Body of pancreas (tissue), 4 donors: ENCODE measurements at regions not wholly inside any gene's neighbourhood (a gene's known extent, or its start where the extent isn't known, plus 50 kb on each side); places are given as distances from the start of the nearest gene placed in this dataset.
A peak's percentile ranks its signal among the peaks of the same experiment; 100 is the strongest.

ENCODE experiments used
- ATAC-seq: fragments of 150-250 bp; one replicate; pipeline ENCODE4 v1.9.1; 2016
- DNase-seq, 4 donors: peaks; one replicate each; pipeline ENCODE4 v3.0.0-alpha.2; 2019
- H3K27ac ChIP-seq, 4 donors: fragments of 200-600 bp; sonication (generic); 1 replicate in 3 of 4; 2 replicates in 1 of 4; pipeline versions ENCODE4 v1.5.1 to v1.6.1; 2016 to 2019; ENCODE audit warnings: mild to moderate bottlenecking in 1 of 4, mixed read lengths in 1 of 4, moderate library complexity in 1 of 4
- H3K27me3 ChIP-seq, 2 donors: fragments of 200-600 bp; sonication (generic); one replicate each; pipeline ENCODE4 v1.6.0; 2016; ENCODE audit warnings: mild to moderate bottlenecking in 1 of 2
- H3K36me3 ChIP-seq, 2 donors: fragments of 200-600 bp; sonication (generic); replicated peaks in 1 of 2; 2 replicates each; pipeline ENCODE4 v1.5.1; 2016; ENCODE audit warnings: low read depth in 2 of 2; ENCODE audit not compliant: insufficient read depth in 1 of 2
- H3K4me1 ChIP-seq: fragments of 200-600 bp; sonication (generic); one replicate; pipeline ENCODE4 v1.6.0; 2016
- H3K4me3 ChIP-seq, 2 donors: fragments of 200-600 bp; sonication (generic); 1 replicate in 1 of 2; 2 replicates in 1 of 2; pipeline ENCODE4 v1.5.1; 2016 to 2019
- H3K9me3 ChIP-seq, 3 donors: fragments of 200-600 bp; sonication (generic); 1 replicate in 2 of 3; 2 replicates in 1 of 3; pipeline ENCODE4 v1.5.1; 2016
- POLR2A ChIP-seq, 3 donors: fragments of 450-650 bp; IDR thresholded peaks; one replicate each; pipeline ENCODE4 v1.6.1; 2016; ENCODE audit warnings: antibody characterized with exemption in 3 of 3, mild to moderate bottlenecking in 2 of 3
- WGBS, 2 donors: methylation state at CpG; one replicate each; pipeline ENCODE4 v1.1.5; 2017; 5-methylcytosine and 5-hydroxymethylcytosine counted together
- intact Hi-C: fragments of 100-400 bp; cut with DNase I; formaldehyde crosslinking; loops from one replicate; pipeline ENCODE4 v1.15.1; 2023
- TF ChIP-seq, protein P1 (sequence below), 7 experiments: fragments of 450-650 bp in 4 of 7; fragments of 200-600 bp in 3 of 7; sonication (generic) in 3 of 7; IDR thresholded peaks; one replicate each; pipeline ENCODE4 v1.5.1; 2016 to 2019; ENCODE audit warnings: antibody characterized with exemption in 7 of 7

DNA sequence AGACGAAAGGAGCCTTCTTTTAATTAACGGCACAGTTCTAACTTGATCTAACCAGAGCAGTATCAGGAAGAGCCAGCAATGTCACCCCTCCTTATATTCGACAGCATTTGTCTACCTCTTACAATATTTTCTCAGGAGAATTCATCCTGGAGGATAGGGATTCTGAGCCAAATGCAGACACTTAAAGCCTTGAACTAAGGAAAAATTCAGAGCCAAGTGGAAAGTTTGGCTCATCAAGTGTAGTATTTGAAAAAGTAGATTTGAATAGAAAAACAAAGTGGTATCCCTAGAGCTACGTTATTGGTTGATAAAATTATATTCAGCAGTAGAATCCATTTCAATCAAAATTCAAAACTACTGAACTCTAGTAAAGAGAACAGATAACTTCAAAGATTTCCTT lies 732.0 kb upstream of the ADGRL2 start:
- Histone ChIP-seq H3K4me3 (no peak overlapping the region), H3K9me3 (no peaks in the 10 kb centered on the region), H3K27me3 (no peaks in the 10 kb centered on the region), H3K27ac (no peak overlapping the region), H3K4me1 (no peaks in the 10 kb centered on the region), H3K36me3 (no peaks in the 10 kb centered on the region)
- no peak for ATAC-seq
- WGBS, 2 donors = 57 to 72% methylated on average over 4 of the region's 4 CpGs
- intact Hi-C loops = no loop called here
- TF ChIP-seq, protein P1, sequence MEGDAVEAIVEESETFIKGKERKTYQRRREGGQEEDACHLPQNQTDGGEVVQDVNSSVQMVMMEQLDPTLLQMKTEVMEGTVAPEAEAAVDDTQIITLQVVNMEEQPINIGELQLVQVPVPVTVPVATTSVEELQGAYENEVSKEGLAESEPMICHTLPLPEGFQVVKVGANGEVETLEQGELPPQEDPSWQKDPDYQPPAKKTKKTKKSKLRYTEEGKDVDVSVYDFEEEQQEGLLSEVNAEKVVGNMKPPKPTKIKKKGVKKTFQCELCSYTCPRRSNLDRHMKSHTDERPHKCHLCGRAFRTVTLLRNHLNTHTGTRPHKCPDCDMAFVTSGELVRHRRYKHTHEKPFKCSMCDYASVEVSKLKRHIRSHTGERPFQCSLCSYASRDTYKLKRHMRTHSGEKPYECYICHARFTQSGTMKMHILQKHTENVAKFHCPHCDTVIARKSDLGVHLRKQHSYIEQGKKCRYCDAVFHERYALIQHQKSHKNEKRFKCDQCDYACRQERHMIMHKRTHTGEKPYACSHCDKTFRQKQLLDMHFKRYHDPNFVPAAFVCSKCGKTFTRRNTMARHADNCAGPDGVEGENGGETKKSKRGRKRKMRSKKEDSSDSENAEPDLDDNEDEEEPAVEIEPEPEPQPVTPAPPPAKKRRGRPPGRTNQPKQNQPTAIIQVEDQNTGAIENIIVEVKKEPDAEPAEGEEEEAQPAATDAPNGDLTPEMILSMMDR (IDR thresholded peaks at IDR 0.05) = no peak
- no peak for TF ChIP-seq POLR2A (IDR thresholded peaks at IDR 0.05)
- no peak for DNase-seq

DNA sequence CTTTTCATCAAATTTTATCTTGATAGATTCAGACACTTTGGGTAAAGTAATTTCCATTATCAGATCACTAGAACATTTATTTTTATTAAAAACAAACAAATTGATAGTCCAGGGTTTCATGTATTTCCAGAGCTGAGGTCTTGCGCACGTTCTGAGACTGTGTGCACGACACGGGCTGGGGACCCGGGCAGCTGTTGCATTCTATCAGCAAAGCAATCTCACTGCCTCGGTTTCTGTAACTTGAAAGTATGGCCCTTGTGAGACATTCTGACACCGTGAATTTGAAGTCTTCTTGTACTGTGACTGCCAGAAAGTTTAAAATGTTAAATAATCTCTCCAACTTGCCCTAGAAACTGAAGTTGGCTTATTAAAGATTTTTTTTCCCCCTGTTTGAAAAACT lies 746.9 kb upstream of the ADGRL2 start:
- no peaks in the 10 kb centered on the region for H3K36me3 ChIP-seq
- ATAC-seq (no peak), DNase-seq (no peak)
- WGBS, 2 donors = 10 to 17% methylated on average over 7 of the region's 7 CpGs
- TF ChIP-seq, protein P1 (IDR thresholded peaks at IDR 0.05) = no peak
- no peak for TF ChIP-seq POLR2A (IDR thresholded peaks at IDR 0.05)
- no peaks in the 10 kb centered on the region for H3K9me3 ChIP-seq
- H3K4me1 ChIP-seq = peaks cover 6% of the 10 kb centered on the region
- H3K27me3 ChIP-seq = no peaks in the 10 kb centered on the region
- peak overlapping the region in 1 of 4 donors; percentile 30 for H3K27ac ChIP-seq
- no peak overlapping the region for H3K4me3 ChIP-seq
- intact Hi-C loops = no loop called here

DNA sequence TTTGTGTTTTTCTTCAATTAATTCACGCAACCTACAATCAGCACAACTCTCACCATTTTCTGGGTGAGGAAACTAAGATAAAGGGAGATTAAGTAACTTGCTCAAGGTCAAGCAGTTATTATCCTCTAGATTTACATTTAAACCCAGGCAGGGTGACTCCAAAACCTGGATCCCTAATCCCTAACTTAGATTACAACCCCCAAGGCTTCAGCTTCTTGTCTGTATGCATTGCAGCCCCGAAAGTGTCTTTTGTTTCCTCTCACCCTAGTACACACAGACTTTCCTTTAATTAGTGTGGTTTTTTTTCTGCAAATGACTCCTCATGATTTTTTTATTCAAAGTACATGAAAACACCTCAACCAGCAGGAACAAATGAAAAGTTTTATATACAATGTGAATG lies 748.6 kb upstream of the ADGRL2 start:
- H3K27me3 ChIP-seq = no peaks in the 10 kb centered on the region
- peaks cover 6% of the 10 kb centered on the region for H3K4me1 ChIP-seq
- ATAC-seq (no peak), DNase-seq (no peak)
- no peak overlapping the region for H3K27ac ChIP-seq
- H3K4me3 ChIP-seq = no peak overlapping the region
- WGBS, 2 donors = 68 to 69% methylated on average over 2 of the region's 2 CpGs
- TF ChIP-seq POLR2A (IDR thresholded peaks at IDR 0.05) = no peak
- TF ChIP-seq, protein P1 (IDR thresholded peaks at IDR 0.05) = no peak
- no peaks in the 10 kb centered on the region for H3K36me3 ChIP-seq
- intact Hi-C loops = no loop called here
- no peaks in the 10 kb centered on the region for H3K9me3 ChIP-seq

DNA sequence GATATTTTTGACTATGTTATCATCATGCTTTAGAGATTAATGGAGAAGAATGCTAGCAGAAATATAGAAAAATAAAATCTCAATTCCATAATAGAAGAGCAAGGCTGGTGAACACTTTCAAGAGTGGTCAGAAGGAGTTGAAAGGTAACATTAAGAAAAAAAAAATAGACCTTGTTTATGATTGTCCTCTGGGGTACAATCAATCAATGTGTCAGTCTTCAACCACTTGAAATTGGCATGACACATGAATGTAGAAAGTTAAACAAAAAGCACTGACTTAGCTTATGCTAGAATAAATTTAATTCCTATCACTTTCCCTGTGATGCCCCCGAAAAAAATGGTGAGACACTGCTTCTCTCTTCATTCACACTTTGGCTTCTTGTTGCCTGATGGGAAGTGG lies 750.3 kb upstream of the ADGRL2 start:
- 59 to 65% methylated on average over 1 of the region's 1 CpG for WGBS, 2 donors
- Histone ChIP-seq H3K9me3 (no peaks in the 10 kb centered on the region), H3K4me1 (peaks cover 6% of the 10 kb centered on the region), H3K4me3 (no peak overlapping the region), H3K36me3 (no peaks in the 10 kb centered on the region), H3K27me3 (no peaks in the 10 kb centered on the region), H3K27ac (no peak overlapping the region)
- ATAC-seq (no peak), DNase-seq (no peak)
- intact Hi-C loops = no loop called here
- no peak for TF ChIP-seq POLR2A (IDR thresholded peaks at IDR 0.05)
- TF ChIP-seq, protein P1 (IDR thresholded peaks at IDR 0.05) = no peak

DNA sequence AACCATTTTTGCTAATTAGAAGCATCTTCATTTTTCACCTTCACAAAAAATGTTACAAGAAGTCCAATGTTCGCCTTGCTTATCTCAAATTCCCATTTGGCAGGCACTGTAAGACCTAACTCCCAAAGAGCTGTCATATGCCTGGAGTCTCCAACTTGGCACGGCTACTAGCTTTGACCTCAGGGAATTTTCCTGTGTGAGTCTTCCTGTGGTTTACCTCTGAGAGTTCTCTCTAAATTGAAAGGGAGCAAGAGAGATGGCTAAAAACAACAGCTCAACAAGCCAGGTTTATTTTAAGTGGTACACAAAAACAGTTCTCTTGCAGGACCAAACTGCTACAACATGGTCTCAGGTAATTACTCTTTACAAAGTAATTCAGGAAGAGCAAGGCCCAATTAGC lies 756.0 kb upstream of the ADGRL2 start:
- no peaks in the 10 kb centered on the region for H3K27me3 ChIP-seq
- 31 to 33% methylated on average over 2 of the region's 2 CpGs for WGBS, 2 donors
- H3K36me3 ChIP-seq = no peaks in the 10 kb centered on the region
- no peaks in the 10 kb centered on the region for H3K4me1 ChIP-seq
- no peak for DNase-seq
- no peak for ATAC-seq
- H3K4me3 ChIP-seq = no peak overlapping the region
- no peak overlapping the region for H3K27ac ChIP-seq
- intact Hi-C loops = no loop called here
- TF ChIP-seq, protein P1 (IDR thresholded peaks at IDR 0.05) = no peak
- no peak for TF ChIP-seq POLR2A (IDR thresholded peaks at IDR 0.05)
- H3K9me3 ChIP-seq = no peaks in the 10 kb centered on the region
